K562 (cell line): ENCODE measurements at regions not wholly inside any gene's neighbourhood (a gene's known extent, or its start where the extent isn't known, plus 50 kb on each side); places are given as distances from the start of the nearest gene placed in this dataset.

Experiments used
- ATAC-seq: fragments of 200-7000 bp; cut with Tn5 transposase; 3 replicates; pipeline ENCODE4 v1.9.1; 2020; ENCODE audit warnings: moderate library complexity
- BruUV-seq: library from RNA; stranded (reverse); fragments of 400-500 nt; replicated peaks from 2 replicates; lab custom pipeline; 2021; lab: Mats Ljungman, UMichigan
- CTCF ChIA-PET: fragments of 300-600 bp; formaldehyde crosslinking; extraction: SDS; loops from one replicate; lab custom pipeline; 2021; ENCODE audit warnings: low intra/inter-chr PET ratio; lab: Yijun Ruan, JAX
- POLR2A ChIA-PET: fragments of 300-600, 350-650 bp; sonication (Branson Sonifier 250); formaldehyde crosslinking; extraction: SDS; loops from one replicate; lab custom pipeline; 2021; ENCODE audit warnings: antibody characterized with exemption, inconsistent platforms; lab: Yijun Ruan, JAX
- DNase-seq, 4 experiments: peaks; one replicate each; pipeline versions ENCODE4 v3.0.0 to v3.0.0-alpha.2; 2011 to 2018; ENCODE audit warnings: low spot score in 3 of 4, mixed read lengths in 3 of 4; ENCODE audit errors: extremely low read depth in 1 of 4
- FAIRE-seq: peaks from 2 replicates; lab custom pipeline; 2011; peaks lifted over from hg19 to GRCh38; lab: Jason Lieb, UNC
- H2AFZ ChIP-seq: 2 replicates; pipeline ENCODE4 v1.6.0; 2011; ENCODE audit warnings: low read depth, low read length, control low read depth, inconsistent platforms
- H3K27ac ChIP-seq: fragments of 200-600 bp; 3 replicates; pipeline ENCODE4 v1.8.0; 2011; ENCODE audit warnings: low read depth, mild to moderate bottlenecking, control low read depth, inconsistent platforms, low read length, moderate library complexity, mixed read lengths; ENCODE audit errors: extremely low read depth
- H3K27me3 ChIP-seq, 2 experiments: fragments of 300-600 bp in 1 of 2; 2 replicates in 1 of 2; 3 replicates in 1 of 2; pipeline versions ENCODE4 v1.6.0 to v1.8.0; 2011; ENCODE audit warnings: inconsistent platforms in 2 of 2, low read length in 2 of 2, mild to moderate bottlenecking in 1 of 2, mixed read lengths in 1 of 2, moderate library complexity in 1 of 2; ENCODE audit not compliant: control insufficient read depth in 2 of 2, insufficient read depth in 2 of 2
- H3K36me3 ChIP-seq: fragments of 300-600 bp; 3 replicates; pipeline ENCODE4 v1.8.0; 2011; ENCODE audit warnings: mild to moderate bottlenecking, low read length, inconsistent platforms; ENCODE audit not compliant: control insufficient read depth, insufficient read depth
- H3K4me1 ChIP-seq, 2 experiments: fragments of 200-600 bp in 1 of 2; replicated peaks in 1 of 2; 2 replicates in 1 of 2; 3 replicates in 1 of 2; pipeline versions ENCODE4 v1.5.1 to v1.8.0; 2011; ENCODE audit warnings: inconsistent platforms in 2 of 2, low read length in 2 of 2, mild to moderate bottlenecking in 1 of 2, mixed read lengths in 1 of 2, moderate library complexity in 1 of 2; ENCODE audit not compliant: control insufficient read depth in 2 of 2, insufficient read depth in 2 of 2
- H3K4me2 ChIP-seq: 2 replicates; pipeline ENCODE4 v1.6.1; 2011; ENCODE audit warnings: low read length, control low read depth, inconsistent platforms, mixed read lengths; ENCODE audit not compliant: insufficient read depth
- H3K4me3 ChIP-seq: fragments of 200-600 bp; sonication (generic), shearing (Covaris generic); 2 replicates; pipeline ENCODE4 v1.5.1; 2016; ENCODE audit warnings: control low read depth, inconsistent platforms
- H3K79me2 ChIP-seq: fragments of 200-600 bp; 3 replicates; pipeline ENCODE4 v1.8.0; 2011; ENCODE audit warnings: low read length, inconsistent platforms; ENCODE audit not compliant: control insufficient read depth, insufficient read depth
- H3K9ac ChIP-seq, 2 experiments: 2 replicates each; pipeline versions ENCODE4 v1.6.0 to v1.6.1; 2011; ENCODE audit warnings: low read depth in 2 of 2, low read length in 2 of 2, control low read depth in 1 of 2, inconsistent platforms in 1 of 2, mild to moderate bottlenecking in 1 of 2, mixed read lengths in 1 of 2; ENCODE audit not compliant: insufficient read depth in 1 of 2
- H3K9me1 ChIP-seq: one replicate; pipeline ENCODE4 v1.6.0; 2011; ENCODE audit warnings: inconsistent platforms, mild to moderate bottlenecking, low read length, moderate library complexity; ENCODE audit not compliant: control insufficient read depth, insufficient read depth
- H3K9me3 ChIP-seq: replicated peaks from 2 replicates; pipeline ENCODE4 v1.5.1; 2011; ENCODE audit warnings: low read depth, low read length, inconsistent platforms; ENCODE audit not compliant: control insufficient read depth, insufficient read depth
- H4K20me1 ChIP-seq: replicated peaks from 2 replicates; pipeline ENCODE4 v1.6.1; 2011; ENCODE audit warnings: low read length, inconsistent platforms, mixed read lengths; ENCODE audit not compliant: control insufficient read depth, insufficient read depth
- BRD4 ChIP-seq: fragments of 200-600 bp; sonication (generic); IDR thresholded peaks from 2 replicates; pipeline ENCODE4 v1.6.1; 2017; ENCODE audit warnings: inconsistent platforms
- CBX1 ChIP-seq: sonication (generic); IDR thresholded peaks from 2 replicates; pipeline ENCODE4 v1.6.1; 2016; ENCODE audit warnings: antibody characterized with exemption, low read depth, mild to moderate bottlenecking
- CSDE1 ChIP-seq, 2 experiments: fragments of 450-650 bp; IDR thresholded peaks; 2 replicates each; pipeline ENCODE4 v1.6.1; 2016; ENCODE audit warnings: mild to moderate bottlenecking in 1 of 2
- EGR1 ChIP-seq: fragments of 450-650 bp; conservative IDR thresholded peaks from 2 replicates; pipeline ENCODE4 v1.6.1; 2017; ENCODE audit warnings: mild to moderate bottlenecking
- FIP1L1 ChIP-seq: fragments of 200-400 bp; formaldehyde crosslinking; IDR thresholded peaks from 2 replicates; pipeline ENCODE4 v1.6.1; 2018; ENCODE audit warnings: mild to moderate bottlenecking, low read depth, low read length; ENCODE audit not compliant: poor library complexity, severe bottlenecking
- GATAD2B ChIP-seq: fragments of 450-650 bp; IDR thresholded peaks from 2 replicates; pipeline ENCODE4 v1.6.1; 2017; ENCODE audit warnings: mild to moderate bottlenecking, borderline replicate concordance
- HBP1 ChIP-seq: fragments of 450-650 bp; formaldehyde crosslinking; IDR thresholded peaks from 2 replicates; pipeline ENCODE4 v1.4.0; 2022; ENCODE audit warnings: missing genetic modification characterization
- HCFC1 ChIP-seq: IDR thresholded peaks from 2 replicates; pipeline ENCODE4 v1.6.1; 2012; ENCODE audit warnings: low read depth, low read length, improper control_type of control experiment
- HLTF ChIP-seq: fragments of 450-650 bp; IDR thresholded peaks from 2 replicates; pipeline ENCODE4 v1.6.1; 2016
- KDM4B ChIP-seq, 2 experiments: fragments of 450-650 bp in 1 of 2; sonication (generic) in 1 of 2; IDR thresholded peaks; 2 replicates each; pipeline ENCODE4 v1.6.1; 2016 to 2017; ENCODE audit warnings: borderline replicate concordance in 2 of 2, antibody characterized with exemption in 1 of 2, low read depth in 1 of 2, mild to moderate bottlenecking in 1 of 2
- MED1 ChIP-seq: sonication (generic); formaldehyde crosslinking; IDR thresholded peaks from 2 replicates; pipeline ENCODE4 v1.8.1; 2023; ENCODE audit warnings: missing genetic modification reagents, borderline replicate concordance
- STAT5B ChIP-seq: fragments of 250-450 bp; sonication (Bioruptor Pico); IDR thresholded peaks from 2 replicates; pipeline ENCODE4 v1.8.0; 2021; ENCODE audit warnings: mild to moderate bottlenecking, inconsistent platforms
- THAP12 ChIP-seq: fragments of 250-450 bp; sonication (Bioruptor Pico); IDR thresholded peaks from 2 replicates; pipeline ENCODE4 v1.9.0; 2021; ENCODE audit warnings: mild to moderate bottlenecking, inconsistent platforms
- U2AF1 ChIP-seq: fragments of 200-400 bp; formaldehyde crosslinking; optimal IDR thresholded peaks from 2 replicates; pipeline ENCODE3; 2017; ENCODE audit warnings: mild to moderate bottlenecking, low read depth, low read length, moderate library complexity
- ZBTB12 ChIP-seq: fragments of 250-450 bp; sonication (Bioruptor Pico); IDR thresholded peaks from 2 replicates; pipeline ENCODE4 v1.4.0; 2020
- ZFX ChIP-seq: sonication (generic); formaldehyde crosslinking; IDR thresholded peaks from 2 replicates; pipeline ENCODE4 v1.8.0; 2022; ENCODE audit warnings: mild to moderate bottlenecking, missing genetic modification reagents, moderate library complexity
- ZNF586 ChIP-seq: fragments of 450-650 bp; formaldehyde crosslinking; conservative IDR thresholded peaks from 2 replicates; pipeline ENCODE4 v1.4.0; 2020; ENCODE audit warnings: mild to moderate bottlenecking, moderate library complexity
- ZNF76 ChIP-seq: fragments of 250-450 bp; sonication (Bioruptor Pico); IDR thresholded peaks from 2 replicates; pipeline ENCODE4 v1.4.0; 2020; ENCODE audit warnings: mild to moderate bottlenecking, moderate library complexity, borderline replicate concordance
- WGBS: fragments of 100-300 bp; shearing (Covaris generic); methylation state at CpG from one replicate; pipeline ENCODE4 v1.1.6; 2016; ENCODE audit warnings: low coverage, mixed read lengths; ENCODE audit not compliant: insufficient coverage; ENCODE audit errors: missing lambda C conversion rate; 5-methylcytosine and 5-hydroxymethylcytosine counted together
- in situ Hi-C: fragments of 300-500 bp; cut with MboI; formaldehyde crosslinking; loops from 4 replicates; pipeline ENCODE4 v1.15.0; 2018; ENCODE audit warnings: inconsistent platforms, mixed read lengths
- intact Hi-C: fragments of 100-400 bp; cut with micrococcal nuclease; formaldehyde crosslinking; loops from 2 replicates; pipeline ENCODE4 v1.14.2; 2022

- TF ChIP-seq CBX1, result no peak
- no peak for TF ChIP-seq HCFC1
- no peak for TF ChIP-seq HBP1 (CRISPR knock-in tag)
- TF ChIP-seq GATAD2B, result no peak
- TF ChIP-seq HLTF, result no peak
- no peak for TF ChIP-seq BRD4
- TF ChIP-seq U2AF1, result no peak
- no peak for TF ChIP-seq ZFX (CRISPR knock-in tag)
- no peak for TF ChIP-seq FIP1L1
- TF ChIP-seq STAT5B (CRISPR knock-in tag), result no peak
Measured at GRCh38 chr15:57884936-57885335, 178.4 kb downstream of the POLR2M start (continued).

- ChIA-PET CTCF (no interaction called here), POLR2A (interaction anchor here (0.6 to 1.4 kb wide), 2 partner anchors 10 to 14 kb away, joined by 3 to 4 read pairs; no protein-coding TSS in a partner anchor)
- TF ChIP-seq ZBTB12 (CRISPR knock-in tag) (no peak), MED1 (CRISPR knock-in tag) (no peak), THAP12 (CRISPR knock-in tag) (no peak), STAT5B (CRISPR knock-in tag) (no peak), ZNF586 (CRISPR knock-in tag) (no peak), KDM4B (IDR thresholded peaks at IDR 0.05; ENCODE audit: borderline replicate concordance in 2 of 2, low read depth in 1 of 2) (no peak), ZNF76 (CRISPR knock-in tag) (no peak), EGR1 (no peak), CSDE1 (IDR thresholded peaks at IDR 0.05) (no peak)
- Histone ChIP-seq H3K36me3 (no peaks in the 10 kb centered on the region), H3K27me3 (peaks cover 21 to 40% of the 10 kb centered on the region in 2 experiments), H3K4me1 (no peaks in the 10 kb centered on the region), H2AFZ (no peak overlapping the region), H3K27ac (no peak overlapping the region), H3K79me2 (no peaks in the 10 kb centered on the region), H3K9me3 (no peaks in the 10 kb centered on the region; the same call in 1 of the 2 replicates), H3K4me3 (no peak overlapping the region), H4K20me1 (no peaks in the 10 kb centered on the region), H3K9ac (no peak overlapping the region), H3K9me1 (no peaks in the 10 kb centered on the region), H3K4me2 (no peak overlapping the region)
- 0% methylated on average over 5 of the region's 5 CpGs for WGBS
- intact Hi-C loops, result no loop called here
- no peak for ATAC-seq
- FAIRE-seq, result no peak
- in situ Hi-C loops, result no loop called here
- BruUV-seq, result no TSS peak
- no peak for DNase-seq
Measured at GRCh38 chr15:57885435-57885834, 178.9 kb downstream of the POLR2M start.
